AG20443 (cell line): ENCODE measurements at regions not wholly inside any gene's neighbourhood (a gene's known extent, or its start where the extent isn't known, plus 50 kb on each side); places are given as distances from the start of the nearest gene placed in this dataset.
A peak's percentile ranks its signal among the peaks of the same experiment; 100 is the strongest.

Source experiments
- DNase-seq: peaks from one replicate; pipeline ENCODE4 v3.0.0; 2012; ENCODE audit warnings: low spot score, mixed read lengths

DNA sequence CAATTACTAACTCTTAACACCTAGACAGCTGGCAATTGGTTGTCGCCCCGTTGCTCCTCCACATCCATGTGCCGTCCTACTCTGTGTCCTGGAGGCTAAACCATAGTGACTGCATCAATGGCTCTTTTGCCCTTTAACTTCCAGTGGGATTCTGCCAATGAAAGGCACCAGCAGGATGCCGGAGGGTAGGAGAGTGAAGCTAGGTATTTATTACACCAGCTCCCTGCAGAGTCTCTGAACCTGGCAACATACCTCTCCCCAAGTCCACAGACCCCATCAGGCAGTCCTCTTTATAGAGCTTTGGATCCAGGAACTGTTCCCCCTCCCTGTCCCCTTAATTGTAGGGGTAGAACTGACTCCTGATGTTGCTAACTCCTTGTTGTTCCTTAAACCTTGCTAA lies 426.8 kb downstream of the HNRNPD start:
- no peak for DNase-seq

DNA sequence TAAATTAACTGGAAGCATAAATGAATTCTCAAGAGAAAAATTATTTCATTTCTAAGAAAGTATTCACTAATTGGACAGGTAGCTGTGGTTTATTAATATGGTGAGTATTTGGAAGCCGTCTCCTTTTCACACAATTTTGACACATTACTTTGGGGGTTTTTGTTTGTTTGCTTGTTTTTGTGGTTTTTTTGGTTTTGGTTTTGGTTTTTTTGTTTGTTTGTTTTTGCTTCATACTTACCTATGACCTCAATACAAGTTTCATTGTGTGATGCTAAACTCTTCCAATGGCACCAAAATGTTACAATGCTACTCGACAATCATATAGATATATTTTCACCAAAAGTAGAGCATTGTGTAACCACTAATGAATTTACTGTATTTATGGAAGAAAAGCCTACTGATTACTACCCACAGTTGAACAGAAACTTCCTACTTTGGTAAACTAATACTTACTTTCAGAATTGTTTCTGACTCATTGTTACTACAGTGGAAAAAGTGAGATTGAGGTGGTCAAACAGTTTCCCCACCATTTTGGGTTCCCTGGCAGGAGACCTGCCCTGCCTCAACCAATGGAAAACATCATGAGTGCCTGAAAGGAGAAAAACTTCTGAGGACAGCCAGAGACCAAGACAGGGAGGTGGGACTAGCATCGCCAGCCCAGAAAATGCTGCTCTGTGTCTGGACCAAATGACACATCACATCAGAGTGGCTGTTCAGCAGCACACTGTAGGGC lies 443.1 kb downstream of the HNRNPD start:
- no peak for DNase-seq

DNA sequence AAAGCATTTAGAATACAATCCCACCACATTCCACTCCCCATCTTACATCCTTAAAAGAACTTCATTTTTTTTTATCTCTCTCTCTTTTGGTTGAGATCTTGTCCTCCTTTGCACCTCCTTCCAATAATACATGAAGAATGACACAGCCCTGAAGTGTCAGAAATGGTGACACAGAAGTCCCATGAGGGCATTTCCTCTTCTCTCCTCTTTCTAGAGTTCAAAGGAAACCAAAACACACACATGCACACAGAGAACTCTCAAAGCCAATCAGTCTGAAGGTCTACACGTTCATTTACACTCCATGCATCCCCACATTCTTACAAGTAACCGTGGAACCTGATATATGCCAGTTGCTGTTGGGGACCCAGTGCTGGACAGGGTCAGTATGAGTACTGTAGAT lies 450.7 kb downstream of the HNRNPD start:
- DNase-seq, result no peak

DNA sequence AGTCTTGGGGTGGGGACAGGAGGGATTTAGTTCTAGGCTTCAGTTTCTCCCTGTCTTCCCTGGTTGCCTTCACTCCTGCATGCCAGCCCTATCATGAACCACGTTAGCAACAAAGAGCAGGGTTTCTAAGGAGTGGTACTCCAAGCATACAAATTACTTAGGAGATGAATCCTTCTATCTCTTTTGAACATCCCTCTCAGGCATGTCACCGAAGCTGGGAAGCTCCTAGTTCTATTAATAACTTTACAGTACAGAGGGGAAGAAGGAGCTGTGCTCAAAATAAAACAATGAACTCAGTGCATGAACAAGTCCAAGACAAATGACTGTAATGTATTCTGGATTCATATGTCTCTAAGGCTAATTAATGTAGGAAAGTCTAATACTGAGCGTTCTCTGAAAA lies 450.6 kb upstream of the RASGEF1B start:
- DNase-seq, result no peak

DNA sequence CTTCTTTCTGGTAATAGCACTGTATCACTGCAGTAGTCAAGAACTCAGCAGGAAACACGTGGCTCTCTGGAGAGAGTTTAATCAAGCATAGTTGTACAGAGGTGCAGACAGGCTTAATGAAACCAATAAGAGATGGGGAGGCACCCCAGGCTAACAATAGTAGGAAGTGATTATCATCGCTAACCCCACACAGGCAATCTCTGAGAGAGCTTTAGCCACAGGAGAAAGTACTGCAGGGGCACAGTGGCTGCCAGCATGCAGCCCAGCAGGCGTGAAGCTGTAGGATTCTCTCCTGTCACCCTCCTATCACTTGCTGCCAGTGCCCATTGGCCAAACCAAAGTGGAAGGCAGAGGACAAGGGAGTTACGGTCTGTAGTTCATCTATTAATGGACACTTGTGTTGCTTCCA lies 450.0 kb upstream of the RASGEF1B start:
- no peak for DNase-seq

DNA sequence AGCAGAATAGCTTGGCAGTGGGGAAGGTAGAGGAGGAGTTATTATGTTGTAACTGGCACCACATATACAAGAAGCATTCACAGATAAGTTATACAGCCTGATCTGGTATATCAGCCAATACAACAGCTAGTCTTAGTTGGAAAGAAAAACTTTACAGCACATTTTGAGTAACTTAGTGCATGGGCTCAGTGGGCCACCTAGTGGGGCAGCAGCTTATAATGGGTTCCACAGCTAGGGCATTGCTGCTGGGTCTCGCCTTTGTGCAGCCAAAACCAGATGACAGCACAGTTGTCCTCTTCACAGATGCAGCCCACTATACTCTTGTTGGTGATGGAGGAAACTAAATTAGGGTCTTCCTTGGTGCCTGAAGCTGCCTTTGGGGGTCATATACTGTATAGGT lies 448.1 kb upstream of the RASGEF1B start:
- DNase-seq, result no peak

DNA sequence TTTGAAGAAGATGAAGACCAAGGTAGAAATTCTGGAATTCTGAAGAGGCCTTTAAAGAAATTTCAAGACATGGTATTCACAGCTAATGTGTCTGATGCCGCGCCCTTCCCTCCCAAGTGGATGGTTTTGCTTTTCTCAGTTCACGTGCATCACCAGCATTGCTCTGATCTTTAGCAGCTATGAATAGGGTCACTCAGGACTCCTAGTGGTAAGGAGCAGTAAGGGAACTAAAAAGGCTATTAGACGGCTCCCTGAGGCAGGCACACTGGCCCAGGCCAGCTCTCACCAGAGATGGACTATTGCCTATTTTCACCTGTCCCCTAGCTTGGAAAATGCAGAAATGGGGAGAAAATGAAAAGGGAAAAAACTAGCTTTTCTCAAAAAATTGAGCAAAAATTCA lies 447.5 kb upstream of the RASGEF1B start:
- DNase-seq, result peak; percentile 22

DNA sequence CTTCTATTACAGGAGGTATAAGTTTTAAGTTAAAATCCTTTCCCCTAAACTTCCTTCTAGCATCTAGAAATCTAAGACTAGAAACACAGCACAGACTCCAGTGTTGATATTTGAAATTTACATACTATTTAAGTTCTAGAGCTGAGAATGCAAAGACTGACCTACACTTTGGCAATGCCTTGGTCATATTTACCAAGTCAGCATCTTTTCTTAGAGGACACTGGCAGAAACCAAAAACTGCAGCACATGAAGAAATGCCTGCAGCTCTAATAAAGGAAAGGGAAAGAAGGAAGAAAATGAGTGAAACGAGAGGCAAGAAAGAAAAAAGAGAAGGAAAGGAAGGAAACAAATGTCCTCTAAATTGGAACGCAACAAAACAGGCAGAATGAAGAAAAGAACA lies 443.7 kb upstream of the RASGEF1B start:
- DNase-seq, result no peak

DNA sequence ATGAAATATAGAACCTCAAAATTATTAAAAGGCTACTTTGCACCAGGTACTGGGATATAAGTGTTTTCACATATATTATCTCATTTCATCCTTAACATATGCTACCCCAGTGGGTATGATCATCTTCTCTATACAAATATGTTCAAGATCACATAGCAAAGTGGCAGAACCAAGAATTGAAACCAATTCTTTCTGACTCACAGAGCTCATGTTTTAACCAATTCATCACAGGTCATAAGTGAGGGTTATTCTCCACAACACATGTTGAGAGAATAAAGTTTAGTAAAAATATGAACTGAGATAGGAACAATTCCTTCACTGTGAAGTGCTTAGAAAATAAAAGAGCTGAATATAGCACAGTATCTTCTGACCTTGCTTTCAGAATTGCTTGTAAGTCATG lies 442.9 kb upstream of the RASGEF1B start:
- no peak for DNase-seq

DNA sequence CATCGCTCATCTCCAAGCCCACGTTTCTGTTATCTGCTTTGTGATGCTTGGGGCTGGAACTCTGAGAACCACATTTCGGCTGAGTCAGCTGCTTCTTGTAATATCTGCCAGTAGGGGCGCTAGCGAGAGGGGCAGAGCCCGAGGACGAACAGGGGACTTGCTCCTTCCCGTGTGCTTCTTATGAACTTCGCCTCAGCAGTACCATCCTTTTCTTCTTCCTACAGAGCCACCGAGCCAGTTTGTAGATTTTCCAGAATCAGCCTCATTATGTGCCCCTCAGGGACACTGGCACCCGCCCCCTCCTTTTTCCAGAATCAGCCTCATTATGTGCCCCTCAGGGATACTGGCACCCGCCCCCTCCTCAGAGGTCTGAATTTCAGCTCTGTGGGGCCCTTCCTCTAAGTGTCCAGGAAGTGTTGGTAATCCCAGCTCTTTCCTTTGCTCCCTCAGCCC lies 441.7 kb upstream of the RASGEF1B start:
- DNase-seq, result peak; percentile 63

DNA sequence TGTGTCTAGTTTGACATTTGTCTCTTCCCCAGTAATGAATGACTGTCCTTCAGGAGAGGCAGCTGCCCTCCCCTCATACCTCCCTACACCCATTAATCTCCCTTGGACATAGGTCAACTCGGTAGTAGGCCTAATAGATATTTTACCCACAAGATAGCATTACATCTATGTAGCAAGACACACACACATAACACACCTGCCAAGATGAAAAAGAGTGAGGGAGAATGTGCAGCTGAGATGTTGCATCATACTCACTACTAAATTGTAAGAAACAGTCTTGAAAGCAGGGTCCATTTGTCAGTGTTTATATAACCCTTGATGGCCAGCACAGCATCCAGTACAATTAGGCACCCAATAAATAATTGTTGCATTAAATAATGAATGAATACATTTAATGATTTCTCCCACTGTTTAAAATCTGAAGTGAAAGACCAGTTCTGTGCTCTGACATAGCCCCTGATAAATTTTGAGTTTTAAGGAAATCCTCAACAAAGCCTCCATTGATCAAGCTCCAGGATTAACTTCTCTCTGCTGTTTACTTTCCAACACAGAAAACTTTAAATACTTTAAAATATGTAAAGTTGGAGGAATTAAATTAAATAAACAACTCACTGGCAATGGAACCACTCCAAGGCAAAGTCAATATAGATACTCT lies 440.8 kb upstream of the RASGEF1B start:
- DNase-seq, result no peak

DNA sequence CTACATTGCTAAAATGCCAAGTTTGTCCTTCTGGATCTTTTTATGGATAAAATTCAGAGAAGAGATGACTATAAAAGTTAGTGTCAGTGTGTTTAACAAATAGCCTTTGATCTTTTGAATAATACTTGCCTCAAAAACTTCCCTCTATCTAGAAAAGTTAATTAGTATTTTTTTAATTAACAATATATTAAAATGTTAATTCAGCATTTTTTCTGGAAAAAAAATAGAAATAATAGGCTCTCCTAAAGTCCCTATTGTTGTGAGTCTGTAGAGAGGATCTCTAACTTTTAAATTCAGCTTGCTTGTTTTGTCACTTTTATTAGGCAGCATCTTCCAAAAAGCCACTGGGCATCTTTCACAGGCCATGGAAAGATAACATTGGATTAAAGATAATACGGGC lies 435.2 kb upstream of the RASGEF1B start:
- DNase-seq, result no peak

DNA sequence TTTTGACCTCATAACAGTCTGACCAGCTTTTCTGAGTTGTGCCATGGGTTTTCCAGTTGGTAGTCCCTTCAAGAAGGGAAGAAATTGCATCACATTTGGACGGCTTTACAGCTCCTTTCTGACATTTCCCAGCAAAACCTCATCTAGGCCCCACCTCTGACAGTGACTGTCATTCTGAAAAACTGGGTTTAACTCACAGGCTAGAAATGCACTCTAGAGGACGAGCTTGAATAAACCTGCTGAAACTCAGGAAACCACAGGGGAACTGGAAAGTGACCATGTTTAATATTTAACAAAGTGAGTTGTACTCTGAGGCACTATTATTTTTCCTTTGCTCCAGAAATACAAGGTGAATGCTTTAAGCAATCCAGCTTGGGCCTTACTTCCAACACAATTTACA lies 434.3 kb upstream of the RASGEF1B start:
- DNase-seq, result no peak

DNA sequence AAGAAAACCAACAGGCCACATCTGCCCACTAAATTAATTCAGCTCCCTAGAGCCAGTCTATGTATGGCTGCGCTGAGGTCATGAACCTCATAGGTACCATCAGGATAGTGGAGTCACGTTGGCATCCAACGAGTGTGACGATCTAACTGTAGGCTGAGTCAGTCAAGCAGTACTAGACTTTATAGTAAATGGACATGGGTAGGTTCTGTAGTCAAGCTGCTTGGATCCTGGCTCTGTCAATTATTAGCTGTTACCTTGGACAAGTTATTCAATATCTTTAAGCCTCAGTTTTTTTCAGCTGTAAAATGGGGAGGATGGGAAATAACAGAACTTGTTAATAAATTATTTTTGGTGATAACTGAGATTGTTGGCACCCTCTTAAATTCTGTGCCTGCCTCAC lies 432.4 kb upstream of the RASGEF1B start:
- no peak for DNase-seq

DNA sequence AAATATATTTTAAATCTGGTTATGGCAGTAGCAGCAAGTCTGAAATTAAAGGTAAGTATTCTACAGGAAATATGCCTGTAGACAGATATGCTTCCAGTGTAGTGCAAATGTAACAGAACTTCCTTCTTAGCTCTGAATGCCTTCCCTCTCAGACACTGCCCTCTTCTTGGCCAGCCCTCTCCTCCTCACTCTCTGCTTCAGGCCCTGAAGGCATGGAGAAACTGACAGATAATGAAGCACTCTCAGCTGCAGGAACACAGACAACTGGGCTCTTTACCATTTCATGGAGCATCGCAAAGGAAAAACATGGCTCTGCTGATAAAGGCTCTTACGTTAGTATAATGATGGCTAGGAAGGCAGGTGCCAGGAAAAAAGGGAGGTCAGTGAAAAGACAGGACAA lies 431.5 kb upstream of the RASGEF1B start:
- no peak for DNase-seq

DNA sequence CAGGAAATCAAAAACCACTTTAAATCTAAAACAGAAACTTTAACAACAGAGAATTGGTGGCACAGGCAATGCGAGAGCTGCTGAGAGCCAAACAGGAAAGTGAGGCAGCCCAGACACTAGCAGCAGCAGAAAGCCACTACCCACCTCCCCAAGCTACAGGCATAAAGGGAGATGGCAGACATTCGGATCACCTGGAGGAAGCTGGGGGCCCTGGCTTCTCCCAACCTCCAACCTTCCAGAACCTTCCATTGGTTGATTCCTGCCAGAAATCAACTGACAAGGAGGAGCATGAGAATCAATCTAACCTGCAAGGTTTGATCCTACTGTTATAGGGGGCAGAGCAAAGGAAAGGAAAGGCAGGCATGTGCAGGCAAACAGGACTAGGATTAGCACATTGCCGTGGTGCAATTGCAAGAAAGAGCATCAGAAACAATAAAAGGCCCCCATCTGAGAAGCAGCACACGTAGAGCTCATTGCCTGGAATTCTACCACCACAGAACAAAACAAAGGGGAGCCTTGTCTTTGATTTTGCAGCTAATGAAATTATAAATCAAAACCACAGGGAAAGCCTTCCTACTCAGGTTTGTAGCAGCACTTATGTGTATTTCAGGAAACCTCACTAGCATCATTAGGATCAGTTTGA lies 427.3 kb upstream of the RASGEF1B start:
- DNase-seq, result no peak

DNA sequence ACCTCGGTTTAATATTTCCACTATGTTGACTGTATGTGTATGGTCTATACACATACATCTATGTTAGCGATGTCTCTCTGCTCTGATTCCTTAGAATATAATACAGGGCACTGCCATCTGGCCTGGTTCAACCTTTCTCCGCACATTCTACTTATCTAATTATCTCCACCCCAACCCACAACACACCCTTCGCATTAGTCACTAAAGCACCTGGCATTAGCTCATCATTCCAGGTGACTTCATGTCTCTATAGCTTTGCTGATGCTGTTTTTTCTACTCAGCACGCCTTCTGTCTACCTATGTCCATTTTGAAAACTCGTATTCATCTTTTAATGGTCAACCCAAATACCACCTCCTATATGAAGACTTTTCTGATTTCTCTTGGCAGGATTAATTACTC lies 425.2 kb upstream of the RASGEF1B start:
- DNase-seq, result no peak

DNA sequence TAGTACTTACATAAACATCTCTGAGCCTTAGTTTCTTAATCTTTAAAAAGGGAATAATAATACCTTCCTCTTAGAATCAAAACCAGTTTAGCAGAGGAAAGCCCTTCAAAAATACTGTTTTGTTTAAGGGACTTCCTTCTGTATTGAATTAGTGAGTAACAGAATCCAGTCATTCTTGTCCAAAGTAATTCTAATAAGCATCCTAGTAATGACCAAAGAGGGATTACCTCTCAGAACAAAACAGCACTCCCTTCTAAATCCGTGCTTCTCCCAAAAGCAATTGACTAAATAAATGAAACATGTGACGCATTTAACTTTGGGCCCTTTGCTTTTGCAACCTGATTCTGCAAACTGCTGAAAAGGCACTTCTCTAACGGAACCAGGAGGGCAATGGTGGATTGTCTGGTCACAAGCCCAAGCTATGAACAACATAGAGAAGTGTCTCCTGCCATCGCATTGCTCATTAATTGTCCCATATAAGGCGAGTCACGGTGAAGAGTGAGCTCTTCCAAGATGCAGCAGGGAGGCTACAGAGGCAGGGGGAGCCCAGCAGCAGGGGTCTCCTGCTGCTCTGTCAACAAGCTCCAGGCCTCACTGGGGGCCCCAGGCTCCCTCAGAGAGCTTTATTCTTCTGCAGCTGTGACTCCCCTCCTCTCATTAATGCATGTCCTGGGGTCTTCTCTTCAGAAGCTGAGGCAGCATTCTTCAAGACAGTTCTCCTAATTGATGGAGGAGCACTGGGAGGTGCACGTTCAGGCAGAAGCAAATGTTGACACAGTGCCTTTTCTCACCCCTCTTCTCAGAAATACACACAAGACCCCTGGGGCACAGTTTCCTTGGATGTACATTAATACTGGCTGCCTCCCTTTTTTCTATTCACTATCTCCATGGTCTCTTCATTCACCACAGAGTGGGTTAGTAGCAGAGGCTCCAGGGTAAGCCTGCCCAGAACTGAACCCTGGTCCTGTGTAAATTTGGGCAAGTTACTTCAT lies 419.6 kb upstream of the RASGEF1B start:
- no peak for DNase-seq

DNA sequence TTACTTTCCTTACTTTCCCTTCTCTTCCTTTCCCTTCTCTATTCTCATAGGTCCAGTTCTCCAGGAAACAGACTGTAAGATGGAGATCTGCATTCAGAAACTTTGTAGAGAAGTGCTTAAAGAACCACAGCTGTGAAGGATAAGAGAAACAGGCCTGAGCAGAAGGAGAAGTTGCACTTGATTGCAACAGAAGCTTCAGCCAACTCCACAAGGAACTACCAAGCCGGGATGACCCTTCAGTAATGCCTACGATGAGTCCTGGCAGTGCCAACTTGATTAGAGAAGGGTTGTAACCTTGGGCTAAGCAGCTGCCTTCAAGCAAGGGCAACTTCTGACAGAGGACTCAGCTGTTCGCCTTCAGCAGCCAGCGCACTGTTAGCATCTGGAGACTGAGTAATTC lies 413.3 kb upstream of the RASGEF1B start:
- DNase-seq, result no peak

DNA sequence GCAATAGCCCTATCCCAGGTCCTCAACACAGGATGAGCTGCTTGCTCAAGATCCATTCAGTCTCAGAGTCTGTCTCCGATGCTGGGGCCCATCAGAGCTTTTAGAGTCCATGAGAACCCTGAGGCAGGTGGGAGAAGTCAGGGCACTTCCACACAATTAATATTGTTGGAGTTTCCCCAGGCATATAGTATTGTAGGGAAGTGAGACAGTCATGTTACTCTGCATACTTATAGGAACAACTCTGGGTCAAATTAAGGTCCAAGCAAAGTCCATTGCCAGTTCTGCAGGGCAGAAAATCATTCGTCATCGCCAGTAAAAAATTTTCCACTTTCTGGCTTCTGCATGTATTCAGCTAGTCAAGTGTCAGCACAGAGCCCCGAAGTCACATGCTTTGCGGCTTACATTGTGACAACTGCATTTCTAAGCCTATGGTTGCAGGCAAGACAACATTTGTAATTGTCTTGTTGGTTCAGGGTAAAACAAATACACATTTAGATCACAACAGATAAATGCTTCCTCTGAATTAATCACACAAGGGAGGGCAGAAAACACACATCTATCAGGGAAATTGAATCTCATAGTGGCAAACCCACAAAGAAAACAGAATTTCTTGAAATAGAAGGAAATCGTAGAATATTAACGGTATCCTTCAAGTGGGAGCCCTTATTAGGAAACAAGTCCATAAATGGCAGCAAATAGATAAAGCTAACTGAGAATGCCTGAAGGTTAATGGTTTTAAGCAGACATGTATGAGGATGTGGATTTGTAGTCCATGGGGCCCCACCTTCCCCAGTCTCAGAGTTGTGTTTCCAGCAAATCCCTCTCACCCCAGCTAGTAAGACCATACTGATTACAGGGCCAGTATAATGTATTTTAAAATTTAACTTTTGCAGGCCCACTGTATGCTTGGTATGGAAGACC lies 412.1 kb upstream of the RASGEF1B start:
- no peak for DNase-seq

DNA sequence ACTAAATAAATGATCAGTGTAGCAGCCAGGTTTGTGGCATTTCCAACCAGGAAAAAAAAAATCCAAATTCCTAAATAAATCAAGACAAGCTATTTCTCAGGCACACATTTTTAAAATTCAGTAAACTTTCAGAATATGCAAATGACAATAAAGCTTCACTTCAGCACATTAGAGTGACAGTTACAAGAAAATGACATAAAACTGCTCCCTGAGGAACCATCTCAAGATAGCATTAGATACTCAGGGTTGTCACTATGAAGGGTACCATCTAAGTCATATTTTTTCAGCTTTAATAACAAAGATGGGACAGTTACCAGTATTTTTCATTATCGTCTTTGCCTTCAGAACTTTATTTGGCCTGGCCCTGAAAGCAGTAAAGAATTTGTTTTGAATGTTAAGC lies 411.3 kb upstream of the RASGEF1B start:
- DNase-seq, result no peak
